Skin of body (tissue), 1 donor: ENCODE measurements at regions not wholly inside any gene's neighbourhood (a gene's known extent, or its start where the extent isn't known, plus 50 kb on each side); places are given as distances from the start of the nearest gene placed in this dataset.
"Not testable (repeated sequence)": the region's sequence is repeated elsewhere in the genome, so short reads cannot be mapped to it uniquely, and the experiment has no call there.

Source experiments
- DNase-seq: peaks from one replicate; lab custom pipeline; 2025; lab: John Stamatoyannopoulos, UW

- no peak for DNase-seq
These were observed 127.9 kb upstream of the NOL4 start for GRCh38 chr18:34352385-34353163.

- DNase-seq = no peak
These were observed 129.6 kb upstream of the NOL4 start for GRCh38 chr18:34354351-34354750.

- DNase-seq = no peak
These were observed 133.3 kb upstream of the NOL4 start for GRCh38 chr18:34357944-34358580.

- no peak for DNase-seq
These were observed 134.2 kb upstream of the NOL4 start for GRCh38 chr18:34358923-34359322.

- DNase-seq = no peak
These were observed 140.0 kb upstream of the NOL4 start for GRCh38 chr18:34364699-34365098.

GRCh38 chr18:34370704-34371395 lies 146.1 kb upstream of the NOL4 start:
- no peak for DNase-seq

- no peak for DNase-seq
These were observed 155.6 kb upstream of the NOL4 start for GRCh38 chr18:34380326-34380725.

- DNase-seq = no peak
These were observed 160.6 kb upstream of the NOL4 start for GRCh38 chr18:34385311-34385710.

- no peak for DNase-seq
These were observed 162.1 kb upstream of the NOL4 start for GRCh38 chr18:34386803-34387202.

- DNase-seq = no peak
These were observed 172.7 kb upstream of the NOL4 start for GRCh38 chr18:34397286-34397896.

GRCh38 chr18:34399892-34400291 lies 175.2 kb upstream of the NOL4 start:
- no peak for DNase-seq

- no peak for DNase-seq
These were observed 176.1 kb upstream of the NOL4 start for GRCh38 chr18:34400834-34401233.

GRCh38 chr18:34401775-34402174 lies 177.1 kb upstream of the NOL4 start:
- no peak for DNase-seq

GRCh38 chr18:34407471-34407870 lies 182.8 kb upstream of the NOL4 start:
- not testable (repeated sequence) for DNase-seq

- DNase-seq = no peak
These were observed 187.2 kb upstream of the NOL4 start for GRCh38 chr18:34411952-34412351.

- no peak for DNase-seq
These were observed 206.3 kb upstream of the NOL4 start for GRCh38 chr18:34431042-34431441.

GRCh38 chr18:34444622-34445021 lies 219.9 kb upstream of the NOL4 start:
- DNase-seq = no peak

GRCh38 chr18:34448662-34449061 lies 223.9 kb upstream of the NOL4 start:
- DNase-seq = no peak

GRCh38 chr18:34457761-34458160 lies 233.0 kb upstream of the NOL4 start:
- no peak for DNase-seq

GRCh38 chr18:34458410-34458977 lies 233.8 kb upstream of the NOL4 start:
- DNase-seq = no peak

- no peak for DNase-seq
These were observed 236.6 kb upstream of the NOL4 start for GRCh38 chr18:34461266-34461665.

GRCh38 chr18:34467058-34467457 lies 242.3 kb upstream of the NOL4 start:
- DNase-seq = no peak
